Right ventricle myocardium inferior (tissue), 1 donor: ENCODE measurements at regions not wholly inside any gene's neighbourhood (a gene's known extent, or its start where the extent isn't known, plus 50 kb on each side); places are given as distances from the start of the nearest gene placed in this dataset.

Experiments used
- ATAC-seq: fragments of 200-7000 bp; cut with Tn5 transposase; one replicate; pipeline ENCODE4 v1.9.1; 2020; ENCODE audit warnings: mild to moderate bottlenecking, moderate library complexity
- DNase-seq: peaks from one replicate; pipeline ENCODE4 v3.0.0; 2021; ENCODE audit errors: missing footprints
- intact Hi-C: fragments of 100-400 bp; cut with DNase I; formaldehyde crosslinking; loops from one replicate; pipeline ENCODE4 v1.11.0; 2022
- donor health status: DM: no; HTN: yes; CAD: no; lungs with severe emphysema.

DNA sequence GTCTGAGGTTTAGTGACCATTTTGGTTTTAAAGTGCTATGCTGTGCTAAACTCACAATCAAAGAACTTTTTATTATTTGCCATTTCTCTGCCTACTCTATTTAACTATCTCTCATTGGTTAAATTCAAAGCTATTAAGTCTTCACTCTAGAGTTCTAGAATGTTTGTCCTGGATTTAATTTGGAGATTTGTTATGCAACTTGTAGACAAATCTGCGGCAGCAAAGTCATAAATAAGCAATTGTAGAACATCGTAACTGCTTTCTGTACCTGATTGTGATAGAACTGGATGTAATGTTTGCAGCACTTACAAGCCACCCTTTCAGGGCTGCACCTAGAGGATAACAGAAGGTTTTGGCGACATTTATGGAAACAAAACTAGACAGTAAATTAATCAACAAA lies 566.5 kb upstream of the ADGRL2 start:
- ATAC-seq (no peak), DNase-seq (no peak)
- intact Hi-C loops: loop anchor here (5.0 kb wide), 1 partner anchor 238 kb away; no protein-coding TSS in a partner anchor

DNA sequence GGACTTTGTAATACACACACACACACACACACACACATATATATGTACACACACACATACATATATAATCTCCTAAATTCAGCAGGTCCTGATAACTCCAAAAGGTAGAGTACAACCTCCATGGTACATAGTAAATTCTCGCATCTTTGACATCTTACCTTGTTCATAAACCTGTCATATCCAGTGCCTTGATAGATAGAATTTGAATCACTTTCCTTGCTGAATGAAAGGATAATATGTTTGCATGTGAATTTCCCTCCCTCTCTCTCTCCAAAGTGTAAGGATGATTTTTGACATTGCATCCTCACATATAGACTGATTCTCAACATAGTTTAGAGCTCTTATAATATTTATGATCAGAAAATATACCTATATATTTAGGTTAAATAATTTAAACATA lies 567.1 kb upstream of the ADGRL2 start:
- DNase-seq (no peak), ATAC-seq (no peak)
- intact Hi-C loops: loop anchor here (5.0 kb wide), 1 partner anchor 239 kb away; no protein-coding TSS in a partner anchor

DNA sequence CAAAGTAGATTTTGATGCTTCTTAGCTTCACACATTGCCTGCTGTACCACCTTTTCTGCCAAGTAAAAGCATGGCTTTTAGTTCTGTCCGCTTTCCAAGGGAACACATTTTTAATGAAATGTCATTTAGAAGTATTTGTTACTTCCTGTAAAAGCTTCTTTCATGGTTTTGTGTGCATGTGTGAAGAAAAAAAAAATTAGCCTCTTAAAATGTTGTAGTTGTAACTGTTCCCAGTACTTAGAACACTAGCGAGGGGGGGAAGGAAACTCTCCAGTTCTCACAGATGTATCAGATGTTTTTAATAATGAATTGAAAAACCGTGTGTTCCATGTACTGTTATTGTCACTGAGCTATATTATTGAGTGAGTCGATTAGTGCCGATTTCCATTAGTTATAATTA lies 568.3 kb upstream of the ADGRL2 start:
- intact Hi-C loops: loop anchor here (5.0 kb wide), 1 partner anchor 240 kb away; no protein-coding TSS in a partner anchor
- ATAC-seq: no peak

DNA sequence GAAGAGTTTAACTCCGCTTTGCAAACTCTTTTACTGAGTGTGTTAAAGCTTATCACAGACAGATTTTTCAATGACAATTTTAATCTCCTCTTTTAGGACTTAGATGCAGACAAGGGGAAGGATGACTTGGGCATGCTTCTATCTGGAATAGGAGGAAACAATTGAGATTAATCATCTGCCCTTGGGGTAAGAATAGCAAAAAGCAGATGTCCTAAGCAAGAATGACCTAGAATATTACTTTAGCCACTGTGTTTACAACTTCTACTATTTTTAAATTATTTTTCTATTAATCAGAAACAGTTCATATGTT lies 569.0 kb upstream of the ADGRL2 start:
- intact Hi-C loops: loop anchor here (5.0 kb wide), 1 partner anchor 241 kb away; no protein-coding TSS in a partner anchor
- ATAC-seq: no peak
- no peak for DNase-seq

More for the DNA sequence above, 568.3 kb upstream of the ADGRL2 start:
- DNase-seq: no peak

DNA sequence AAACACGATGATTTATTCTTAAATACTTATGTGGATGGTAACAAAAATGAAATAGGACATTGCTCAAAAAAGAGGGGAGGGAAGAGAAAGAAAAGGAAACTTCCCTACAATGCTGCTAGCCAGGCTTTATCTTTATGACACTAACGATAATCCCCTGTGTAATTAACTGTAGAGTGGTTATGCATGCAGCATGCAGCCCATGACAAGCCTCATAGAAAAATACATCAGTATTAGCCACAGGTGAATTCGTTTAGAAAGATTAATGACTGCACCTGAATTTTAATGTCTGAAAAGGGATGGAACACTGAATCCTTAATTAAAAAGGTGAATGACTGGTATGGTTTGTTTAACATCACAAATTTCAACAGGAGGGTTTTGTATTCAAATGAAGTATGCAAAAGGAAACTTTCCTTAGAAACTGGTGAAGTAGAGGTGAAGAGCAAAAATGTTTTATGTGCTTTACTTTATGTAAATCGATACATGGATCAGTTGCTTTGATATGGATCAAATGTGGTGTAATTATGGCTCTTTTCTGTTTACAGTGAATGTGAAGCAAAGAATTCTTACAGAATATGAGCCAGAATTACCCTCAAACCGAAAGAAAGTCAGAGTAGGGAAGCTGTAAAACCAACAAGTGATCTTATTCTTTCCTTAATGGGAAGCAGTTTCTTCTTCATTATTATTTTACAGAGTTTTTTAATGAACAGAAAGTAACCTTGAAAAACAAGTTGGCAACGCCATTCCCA lies 569.6 kb upstream of the ADGRL2 start:
- no peak for ATAC-seq
- intact Hi-C loops: loop anchor here (5.0 kb wide), 1 partner anchor 241 kb away; no protein-coding TSS in a partner anchor

DNA sequence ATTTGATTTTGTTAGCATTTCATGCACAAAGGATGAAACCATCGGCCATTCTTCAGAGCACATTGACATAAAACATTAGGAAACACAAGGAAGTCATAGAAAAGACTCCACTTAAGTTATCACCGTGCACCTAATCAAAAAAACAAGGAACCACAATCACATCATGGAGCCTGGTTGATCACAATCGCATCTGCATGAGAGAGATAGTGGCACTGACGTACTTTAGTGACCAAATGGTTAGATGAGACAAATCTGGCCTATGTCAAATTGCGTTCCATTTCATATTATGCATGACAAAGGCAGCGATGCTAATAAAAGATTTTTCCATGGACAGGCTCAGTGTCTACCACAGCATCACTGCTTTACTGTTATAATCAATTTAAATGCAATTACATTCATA lies 571.8 kb upstream of the ADGRL2 start:
- DNase-seq (no peak), ATAC-seq (no peak)
- intact Hi-C loops: no loop called here

More for the DNA sequence above, 569.6 kb upstream of the ADGRL2 start:
- DNase-seq: no peak

DNA sequence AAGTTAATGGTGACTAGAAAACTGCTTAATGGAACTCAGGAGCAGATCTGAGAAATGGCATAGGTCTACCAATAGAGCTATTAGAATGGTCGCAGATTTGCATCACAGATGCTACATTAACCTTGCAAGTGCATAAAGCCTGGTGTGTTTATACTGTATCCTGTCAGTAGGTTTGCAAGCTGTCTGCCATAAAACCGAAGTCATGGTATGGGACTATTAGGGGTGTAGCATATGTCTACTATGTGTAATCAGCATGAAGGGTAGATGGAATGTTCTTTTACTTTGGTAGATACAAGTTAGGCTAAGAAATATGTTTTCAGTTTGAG lies 574.2 kb upstream of the ADGRL2 start:
- DNase-seq (no peak), ATAC-seq (no peak)
- intact Hi-C loops: no loop called here

DNA sequence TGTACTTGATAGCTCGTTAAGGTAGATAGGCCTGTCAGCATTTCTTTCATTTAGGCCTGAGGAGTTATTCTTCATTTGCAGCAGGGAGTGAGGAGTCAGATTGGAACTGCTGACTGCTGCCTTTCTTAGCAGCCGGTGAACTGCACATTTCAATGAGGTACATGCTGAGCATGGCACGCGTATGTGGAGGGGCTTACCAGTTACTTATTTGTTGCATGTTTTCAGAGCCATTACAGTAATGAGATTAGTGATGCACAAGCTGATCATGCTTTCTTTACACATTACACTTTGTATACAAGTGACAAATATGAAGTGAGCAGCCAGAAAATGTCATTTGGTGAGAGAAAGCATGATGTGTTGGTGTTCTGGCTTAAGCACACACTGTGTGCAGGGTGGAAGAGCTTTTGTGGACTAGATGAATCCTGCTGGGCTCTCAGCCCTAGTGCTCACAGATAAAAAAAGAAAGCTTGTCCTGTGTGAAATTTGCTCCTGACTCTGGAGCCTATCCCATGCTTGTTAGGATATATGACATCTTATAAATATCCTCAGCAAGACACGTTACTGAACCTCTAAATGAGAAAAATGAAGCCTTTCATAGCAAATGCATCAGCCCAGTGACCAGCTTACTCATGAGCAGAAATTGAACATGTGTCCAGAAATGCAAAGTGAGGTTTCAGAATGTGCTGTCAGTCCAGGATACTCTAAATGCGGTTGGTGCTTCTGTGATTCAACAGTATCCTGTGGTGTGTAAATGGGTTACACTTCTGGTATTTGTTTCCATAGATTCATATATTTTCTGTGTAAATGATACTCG lies 574.7 kb upstream of the ADGRL2 start:
- ATAC-seq (no peak), DNase-seq (no peak)
- intact Hi-C loops: no loop called here

DNA sequence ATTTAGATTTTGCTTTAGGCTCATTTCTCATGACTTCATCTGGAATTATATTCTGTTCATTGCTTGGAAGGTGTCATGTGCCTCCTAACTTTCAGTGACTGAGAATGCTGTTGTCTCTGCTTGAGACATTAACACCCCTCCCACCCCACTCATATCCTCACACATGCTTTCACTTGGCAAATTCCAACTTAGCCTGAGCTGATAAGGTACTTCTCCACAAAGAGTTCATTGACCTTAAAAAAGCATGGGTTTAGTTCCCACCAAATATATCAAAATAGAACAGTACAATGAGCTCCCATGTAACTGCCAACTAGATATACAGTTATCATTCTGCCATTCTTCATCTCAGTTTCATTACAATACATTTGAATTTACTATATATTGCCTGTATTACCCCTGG lies 576.5 kb upstream of the ADGRL2 start:
- intact Hi-C loops: loop anchor here (5.0 kb wide), 2 partner anchors 83 to 188 kb away; no protein-coding TSS in a partner anchor
- DNase-seq (no peak), ATAC-seq (peak; percentile 89)

DNA sequence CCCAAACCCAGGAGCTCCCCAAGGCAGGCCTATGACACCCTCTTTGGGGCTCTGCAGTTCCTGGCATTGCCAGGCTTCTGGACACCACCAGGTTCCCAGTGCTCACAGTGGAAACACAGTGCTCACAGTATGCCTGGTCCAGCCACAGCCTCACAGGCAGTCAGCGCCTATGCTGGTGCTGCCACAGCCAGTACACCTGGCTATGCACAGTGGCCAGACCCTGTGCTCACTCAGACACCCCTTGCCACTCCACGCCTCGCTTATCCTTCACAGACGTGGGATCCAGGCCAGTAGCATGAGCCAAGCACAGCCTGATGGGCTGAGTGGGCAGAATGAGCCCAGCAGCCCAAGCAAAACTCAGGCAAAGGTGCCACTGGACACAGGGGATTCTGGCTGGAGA lies 579.2 kb upstream of the ADGRL2 start:
- intact Hi-C loops: loop anchor here (5.0 kb wide), 2 partner anchors 86 to 191 kb away; no protein-coding TSS in a partner anchor
- peak; percentile 79 for ATAC-seq
- DNase-seq: no peak

DNA sequence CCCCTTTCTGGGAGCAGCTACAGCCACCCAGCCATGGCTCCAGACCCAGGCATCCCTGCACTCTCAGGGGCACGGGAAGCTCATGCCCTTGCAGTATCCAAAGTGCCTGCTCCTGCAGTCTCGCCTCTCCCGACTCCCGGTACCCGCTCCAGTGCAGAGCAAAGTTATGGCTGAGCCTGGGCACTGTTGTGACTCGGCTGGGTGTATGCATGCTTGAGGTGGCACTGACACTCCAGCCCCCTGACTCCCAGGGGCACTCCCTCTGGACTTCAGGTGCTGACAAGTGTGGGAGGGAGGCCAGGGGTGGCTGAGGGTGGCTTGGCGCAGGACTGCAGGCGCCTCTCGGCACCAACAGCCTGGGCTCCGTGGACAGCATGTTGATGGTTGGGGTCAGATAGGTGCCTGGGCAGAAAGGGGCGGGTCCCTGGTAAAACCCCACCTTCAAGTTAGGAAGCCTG lies 580.1 kb upstream of the ADGRL2 start:
- DNase-seq (peak; percentile 53), ATAC-seq (no peak)
- intact Hi-C loops: loop anchor here (5.0 kb wide), 2 partner anchors 87 to 192 kb away; no protein-coding TSS in a partner anchor

DNA sequence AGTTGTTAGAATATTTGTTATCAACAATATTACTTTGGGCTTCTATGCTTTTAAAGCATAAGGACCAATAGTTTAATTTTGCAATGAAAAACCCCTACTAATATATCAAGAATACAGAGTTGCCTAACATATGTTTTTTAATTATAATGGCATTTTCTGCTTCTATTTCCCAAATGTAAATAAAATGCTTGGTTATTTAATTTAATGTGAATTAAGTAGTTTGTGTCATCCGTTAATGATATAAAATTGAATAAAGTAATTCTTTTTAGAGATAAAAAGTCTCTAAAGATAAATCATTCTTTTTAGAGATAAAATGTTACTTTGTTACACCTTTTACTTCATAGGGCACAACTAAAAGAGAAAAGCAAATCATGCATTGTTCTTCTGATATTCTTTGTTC lies 583.7 kb upstream of the ADGRL2 start:
- intact Hi-C loops: no loop called here
- no peak for DNase-seq

DNA sequence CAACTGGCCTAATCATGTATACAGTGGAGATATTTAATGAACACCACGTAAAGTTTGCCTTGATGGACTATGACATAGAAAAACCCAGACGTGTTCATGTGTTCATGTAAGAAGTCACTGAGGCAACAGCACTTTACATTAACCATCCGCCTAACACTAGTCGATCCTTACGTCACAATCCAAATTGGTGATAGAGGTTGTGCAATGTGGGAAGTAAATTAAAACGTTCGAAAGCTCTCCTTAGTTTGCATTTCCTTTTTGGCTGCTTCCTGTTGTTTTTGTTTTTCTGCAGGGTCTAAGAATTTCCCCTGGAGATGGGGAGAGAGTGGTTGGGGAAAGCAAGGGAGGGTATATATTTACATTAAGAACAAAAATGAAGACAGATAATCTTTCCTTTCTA lies 587.5 kb upstream of the ADGRL2 start:
- ATAC-seq: no peak
- intact Hi-C loops: no loop called here

More for the DNA sequence above, 583.7 kb upstream of the ADGRL2 start:
- ATAC-seq: no peak

DNA sequence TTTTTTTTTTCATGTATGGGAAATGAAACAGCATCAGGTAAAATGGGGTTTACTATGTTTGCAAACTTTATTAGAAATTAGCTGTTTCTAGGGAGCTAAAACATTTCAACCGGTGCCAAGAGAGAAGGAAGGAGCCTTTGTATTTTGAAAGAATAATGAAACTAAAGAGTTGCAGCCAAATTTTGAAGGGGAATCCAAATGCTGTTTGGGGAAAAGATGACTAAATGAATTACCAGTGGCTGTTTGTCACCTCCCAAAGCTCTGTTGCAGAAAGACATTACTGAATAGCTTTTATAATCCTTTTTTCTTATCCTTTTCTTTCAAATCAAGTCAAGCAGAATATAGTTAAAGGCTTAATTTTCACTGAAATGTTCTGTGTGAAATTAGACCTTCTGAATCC lies 591.3 kb upstream of the ADGRL2 start:
- intact Hi-C loops: no loop called here
- DNase-seq (no peak), ATAC-seq (no peak)

More for the DNA sequence above, 587.5 kb upstream of the ADGRL2 start:
- no peak for DNase-seq

DNA sequence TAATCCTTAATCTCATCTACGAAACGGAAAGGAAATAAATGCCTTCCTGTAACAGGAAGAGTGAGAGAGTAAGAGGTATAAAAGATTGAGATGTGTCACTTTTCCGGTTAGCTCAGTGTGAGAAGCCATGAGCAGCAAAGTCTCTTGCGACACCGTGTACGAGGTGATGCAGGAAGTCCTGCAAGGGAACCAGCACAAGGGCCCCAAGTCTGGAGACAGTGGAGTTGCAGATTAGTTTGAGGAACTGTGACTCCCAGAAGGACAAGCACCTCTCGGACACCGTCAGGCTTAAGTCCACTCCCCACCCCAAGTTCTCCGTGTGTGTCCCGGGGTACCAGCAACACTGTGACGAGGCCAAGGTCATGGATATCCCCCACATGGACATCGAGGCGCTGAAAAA lies 592.3 kb upstream of the ADGRL2 start:
- no peak for ATAC-seq
- peak; percentile 61 for DNase-seq
- intact Hi-C loops: no loop called here

DNA sequence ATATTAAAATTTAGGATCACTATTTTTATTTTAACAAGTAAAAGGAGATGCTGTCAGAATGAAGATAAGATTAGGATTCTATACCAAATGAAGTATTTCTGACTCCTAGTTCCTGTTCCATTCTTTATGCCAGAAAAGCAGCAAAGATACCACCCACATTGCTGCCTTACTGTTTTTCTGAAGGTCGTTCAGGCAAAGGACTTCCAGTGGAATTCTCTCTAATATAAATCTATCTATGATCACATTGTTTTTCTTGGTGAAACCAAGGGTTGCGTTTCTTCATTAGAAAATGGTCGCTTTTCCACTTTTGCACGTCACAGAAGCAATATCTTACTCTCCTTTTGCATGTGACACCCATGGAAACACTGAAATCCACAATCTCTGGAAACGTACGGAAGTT lies 594.8 kb upstream of the ADGRL2 start:
- no peak for ATAC-seq
- intact Hi-C loops: no loop called here
- DNase-seq: no peak

DNA sequence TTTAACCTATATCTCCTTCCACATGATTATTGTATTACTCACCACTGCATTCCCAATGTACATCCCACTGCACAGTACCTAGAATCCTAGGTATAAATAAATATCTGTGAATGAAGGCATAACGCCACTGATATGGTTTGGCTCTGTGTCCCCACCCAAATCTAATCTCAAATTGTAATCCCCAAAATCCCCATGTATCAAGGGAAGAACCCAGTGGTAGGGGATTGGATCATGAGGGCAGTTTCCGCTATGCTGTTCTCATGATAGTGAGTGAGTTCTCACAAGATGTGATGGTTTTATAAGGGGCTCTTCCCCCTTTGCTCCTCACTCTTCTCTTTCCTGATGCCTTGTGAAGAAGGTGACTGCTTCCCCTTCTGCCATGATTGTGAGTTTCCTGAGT lies 599.0 kb upstream of the ADGRL2 start:
- ATAC-seq: no peak
- intact Hi-C loops: no loop called here
- no peak for DNase-seq

DNA sequence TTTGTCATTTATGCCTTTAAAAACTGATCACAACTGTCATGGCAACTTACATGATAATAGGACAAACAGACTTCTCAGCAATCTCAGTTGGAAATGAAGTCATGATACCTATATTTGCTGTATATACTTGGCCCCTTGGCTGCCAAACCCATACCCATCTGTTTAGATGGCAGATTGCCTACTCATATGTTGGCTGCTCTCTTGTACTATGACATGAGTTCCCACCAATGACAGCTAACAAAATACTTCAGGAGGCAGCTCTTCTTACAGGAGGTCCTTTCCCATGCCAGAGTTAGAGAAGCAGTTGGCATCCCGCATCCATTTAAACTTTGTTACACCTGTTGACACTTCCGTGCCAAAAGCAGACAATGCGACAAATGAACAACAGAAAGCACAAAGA lies 603.1 kb upstream of the ADGRL2 start:
- no peak for DNase-seq
- ATAC-seq: no peak
- intact Hi-C loops: no loop called here

DNA sequence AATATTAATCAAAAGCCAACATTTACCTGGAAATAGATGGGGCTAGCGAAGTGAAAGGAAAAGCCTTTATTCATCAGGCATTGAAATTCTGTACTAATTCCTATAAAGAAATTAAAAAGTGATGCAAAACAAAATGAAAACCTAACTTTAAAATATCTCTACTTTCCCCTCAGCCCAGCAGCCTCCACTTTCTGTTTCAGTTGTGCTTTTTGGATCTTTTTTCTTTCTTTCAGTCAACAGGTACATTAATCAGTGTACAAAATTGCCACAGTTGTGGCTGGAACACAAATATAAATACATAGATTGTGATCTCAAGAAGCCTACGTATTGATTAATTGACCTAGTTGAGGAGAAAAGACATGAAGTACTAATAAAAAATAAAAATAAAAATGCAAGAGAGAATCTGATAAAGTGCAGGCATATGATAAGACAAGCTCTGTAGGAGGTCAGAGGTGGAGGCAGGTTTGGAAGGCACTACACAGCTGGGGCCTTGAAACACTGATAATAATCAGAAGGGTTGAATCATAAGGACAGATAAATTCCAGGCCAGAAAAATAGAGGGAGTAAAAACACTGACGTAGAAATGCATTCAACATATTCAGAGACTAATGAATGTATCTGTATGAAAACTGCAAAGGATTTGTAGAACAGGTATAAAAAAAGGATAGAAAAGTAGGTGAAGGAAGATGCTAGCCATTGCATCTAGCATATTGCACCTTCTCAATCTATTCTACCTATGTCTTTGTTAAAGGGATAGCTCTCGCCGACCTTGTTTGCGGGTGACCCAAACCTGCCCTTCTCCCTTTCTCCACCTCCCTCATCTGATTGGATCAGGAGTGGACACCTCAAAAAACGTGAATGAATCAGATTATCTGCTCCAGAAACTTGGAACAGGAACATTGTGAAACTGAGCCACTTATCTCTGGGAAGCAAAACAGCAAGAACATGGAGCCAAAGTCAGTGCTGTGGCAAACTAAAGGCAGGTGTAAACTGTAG lies 607.8 kb upstream of the ADGRL2 start:
- ATAC-seq (no peak), DNase-seq (no peak)
- intact Hi-C loops: no loop called here
